IPS-15b (cell line): ENCODE measurements at regions not wholly inside any gene's neighbourhood (a gene's known extent, or its start where the extent isn't known, plus 50 kb on each side); places are given as distances from the start of the nearest gene placed in this dataset.

Source experiments
- H3K27me3 ChIP-seq: one replicate; pipeline ENCODE4 v1.6.1; 2013; ENCODE audit warnings: low read length; ENCODE audit not compliant: control insufficient read depth, insufficient read depth
- H3K36me3 ChIP-seq: one replicate; pipeline ENCODE4 v1.6.1; 2013; ENCODE audit warnings: low read length; ENCODE audit not compliant: control insufficient read depth, insufficient read depth
- H3K4me1 ChIP-seq: one replicate; pipeline ENCODE4 v1.6.1; 2013; ENCODE audit warnings: mild to moderate bottlenecking, low read length; ENCODE audit not compliant: control insufficient read depth, insufficient read depth
- H3K4me3 ChIP-seq: one replicate; pipeline ENCODE4 v1.5.1; 2013; ENCODE audit warnings: low read depth, low read length
- H3K9ac ChIP-seq: one replicate; pipeline ENCODE4 v1.6.1; 2013; ENCODE audit warnings: low read depth, mild to moderate bottlenecking, low read length
- H3K9me3 ChIP-seq: one replicate; pipeline ENCODE4 v1.6.1; 2013; ENCODE audit warnings: mild to moderate bottlenecking, low read length; ENCODE audit not compliant: control insufficient read depth, insufficient read depth

- H3K9me3 ChIP-seq = no peaks in the 10 kb centered on the region
- no peaks in the 10 kb centered on the region for H3K4me1 ChIP-seq
- H3K27me3 ChIP-seq = no peaks in the 10 kb centered on the region
- no peaks in the 10 kb centered on the region for H3K36me3 ChIP-seq
- no peak overlapping the region for H3K4me3 ChIP-seq
- H3K9ac ChIP-seq = no peak overlapping the region
Observed at GRCh38 chr2:147346142-147346541, 498.7 kb upstream of the ACVR2A start.

GRCh38 chr2:147345246-147345645 is 499.6 kb upstream of the ACVR2A start:
- Histone ChIP-seq H3K36me3 (no peaks in the 10 kb centered on the region), H3K9me3 (no peaks in the 10 kb centered on the region), H3K4me1 (no peaks in the 10 kb centered on the region), H3K4me3 (no peak overlapping the region), H3K9ac (no peak overlapping the region), H3K27me3 (no peaks in the 10 kb centered on the region)

- no peaks in the 10 kb centered on the region for H3K9me3 ChIP-seq
- no peaks in the 10 kb centered on the region for H3K4me1 ChIP-seq
- no peak overlapping the region for H3K9ac ChIP-seq
- no peaks in the 10 kb centered on the region for H3K36me3 ChIP-seq
- no peak overlapping the region for H3K4me3 ChIP-seq
- no peaks in the 10 kb centered on the region for H3K27me3 ChIP-seq
Observed at GRCh38 chr2:147342329-147342728, 502.5 kb upstream of the ACVR2A start.

GRCh38 chr2:147331790-147332419 is 512.9 kb upstream of the ACVR2A start:
- Histone ChIP-seq H3K9me3 (no peaks in the 10 kb centered on the region), H3K4me1 (no peaks in the 10 kb centered on the region), H3K36me3 (no peaks in the 10 kb centered on the region), H3K27me3 (no peaks in the 10 kb centered on the region), H3K4me3 (no peak overlapping the region), H3K9ac (no peak overlapping the region)

- Histone ChIP-seq H3K9ac (no peak overlapping the region), H3K4me1 (no peaks in the 10 kb centered on the region), H3K4me3 (no peak overlapping the region), H3K27me3 (no peaks in the 10 kb centered on the region), H3K36me3 (no peaks in the 10 kb centered on the region), H3K9me3 (no peaks in the 10 kb centered on the region)
Observed at GRCh38 chr2:147330925-147331324, 513.9 kb upstream of the ACVR2A start.

GRCh38 chr2:147327613-147328012 is 517.2 kb upstream of the ACVR2A start:
- H3K9me3 ChIP-seq = no peaks in the 10 kb centered on the region
- no peaks in the 10 kb centered on the region for H3K36me3 ChIP-seq
- no peak overlapping the region for H3K4me3 ChIP-seq
- no peaks in the 10 kb centered on the region for H3K4me1 ChIP-seq
- no peak overlapping the region for H3K9ac ChIP-seq
- H3K27me3 ChIP-seq = no peaks in the 10 kb centered on the region

- H3K27me3 ChIP-seq = no peaks in the 10 kb centered on the region
- H3K9ac ChIP-seq = no peak overlapping the region
- no peaks in the 10 kb centered on the region for H3K4me1 ChIP-seq
- H3K4me3 ChIP-seq = no peak overlapping the region
- peaks cover 5% of the 10 kb centered on the region for H3K9me3 ChIP-seq
- no peaks in the 10 kb centered on the region for H3K36me3 ChIP-seq
Observed at GRCh38 chr2:147325990-147326389, 518.8 kb upstream of the ACVR2A start.

GRCh38 chr2:147320146-147320545 is 524.7 kb upstream of the ACVR2A start:
- H3K4me1 ChIP-seq = no peaks in the 10 kb centered on the region
- H3K9ac ChIP-seq = no peak overlapping the region
- no peaks in the 10 kb centered on the region for H3K36me3 ChIP-seq
- H3K9me3 ChIP-seq = peaks cover 5% of the 10 kb centered on the region
- H3K4me3 ChIP-seq = no peak overlapping the region
- H3K27me3 ChIP-seq = no peaks in the 10 kb centered on the region

- Histone ChIP-seq H3K9ac (no peak overlapping the region), H3K27me3 (no peaks in the 10 kb centered on the region), H3K4me3 (no peak overlapping the region), H3K4me1 (no peaks in the 10 kb centered on the region), H3K36me3 (no peaks in the 10 kb centered on the region), H3K9me3 (no peaks in the 10 kb centered on the region)
Observed at GRCh38 chr2:147311058-147311430, 533.8 kb upstream of the ACVR2A start.

GRCh38 chr2:147310335-147311057 is 534.3 kb upstream of the ACVR2A start:
- H3K4me3 ChIP-seq = no peak overlapping the region
- H3K27me3 ChIP-seq = no peaks in the 10 kb centered on the region
- no peaks in the 10 kb centered on the region for H3K4me1 ChIP-seq
- no peaks in the 10 kb centered on the region for H3K9me3 ChIP-seq
- no peak overlapping the region for H3K9ac ChIP-seq
- H3K36me3 ChIP-seq = no peaks in the 10 kb centered on the region

- H3K27me3 ChIP-seq = no peaks in the 10 kb centered on the region
- H3K36me3 ChIP-seq = no peaks in the 10 kb centered on the region
- H3K4me1 ChIP-seq = no peaks in the 10 kb centered on the region
- no peaks in the 10 kb centered on the region for H3K9me3 ChIP-seq
- H3K9ac ChIP-seq = no peak overlapping the region
- no peak overlapping the region for H3K4me3 ChIP-seq
Observed at GRCh38 chr2:147297820-147298219, 547.0 kb upstream of the ACVR2A start.

- no peaks in the 10 kb centered on the region for H3K36me3 ChIP-seq
- no peaks in the 10 kb centered on the region for H3K27me3 ChIP-seq
- no peak overlapping the region for H3K4me3 ChIP-seq
- H3K9ac ChIP-seq = no peak overlapping the region
- no peaks in the 10 kb centered on the region for H3K4me1 ChIP-seq
- no peaks in the 10 kb centered on the region for H3K9me3 ChIP-seq
Observed at GRCh38 chr2:147294825-147295392, 549.9 kb upstream of the ACVR2A start.
